ENCODE measurements at regions not wholly inside any gene's neighbourhood (a gene's known extent, or its start where the extent isn't known, plus 50 kb on each side); places are given as distances from the start of the nearest gene placed in this dataset.

GRCh38 chr13:90396266-90396665 is 951.2 kb upstream of the MIR17HG start:
- H3K4me3 ChIP-seq = no peak overlapping the region
- H3K9me3 ChIP-seq = no peaks in the 10 kb centered on the region
- ChIA-PET POLR2A (no interaction called here), CTCF (no interaction called here)
- no peaks in the 10 kb centered on the region for H3K4me1 ChIP-seq
- no peak overlapping the region for H3K4me2 ChIP-seq
- no peak for FAIRE-seq
- no peak for ATAC-seq
- no peak overlapping the region for H3K27ac ChIP-seq
- TF ChIP-seq PBX3 (IDR thresholded peaks at IDR 0.05) (no peak), CTCF (IDR thresholded peaks at IDR 0.05) (no peak), CHD4 (IDR thresholded peaks at IDR 0.05; ENCODE audit: borderline replicate concordance) (no peak), FOSB (CRISPR knock-in tag; IDR thresholded peaks at IDR 0.05) (no peak), SREBF2 (IDR thresholded peaks at IDR 0.05) (no peak), ATOH8 (CRISPR knock-in tag; IDR thresholded peaks at IDR 0.05; ENCODE audit: low read depth) (no peak), MAX (IDR thresholded peaks at IDR 0.05) (no peak), EHF (CRISPR knock-in tag; IDR thresholded peaks at IDR 0.05) (no peak), NR3C1 (IDR thresholded peaks at IDR 0.05) (no peak), NFE2L2 (conservative IDR thresholded peaks at IDR 0.05; ENCODE audit: low read length) (no peak), JUNB (IDR thresholded peaks at IDR 0.05) (no peak), SMC3 (IDR thresholded peaks at IDR 0.05) (no peak), FOSL2 (IDR thresholded peaks at IDR 0.05) (no peak), FOSL2 (CRISPR knock-in tag; IDR thresholded peaks at IDR 0.05) (no peak), PHF8 (IDR thresholded peaks at IDR 0.05; ENCODE audit: borderline replicate concordance, low read depth) (no peak), POLR2AphosphoS2 (conservative IDR thresholded peaks at IDR 0.05; ENCODE audit: low read length) (no peak), HOXA7 (CRISPR knock-in tag; IDR thresholded peaks at IDR 0.05) (no peak), BCL3 (IDR thresholded peaks at IDR 0.05) (no peak), RARB (CRISPR knock-in tag; IDR thresholded peaks at IDR 0.05) (no peak), TFCP2L1 (CRISPR knock-in tag; IDR thresholded peaks at IDR 0.05) (no peak)
- no peak for DNase-seq (ENCODE audit: low read depth in 1 of 2, low spot score in 1 of 2)

- ATAC-seq (no peak), DNase-seq (ENCODE audit: low read depth in 1 of 2, low spot score in 1 of 2) (no peak), FAIRE-seq (no peak)
- WGBS (ENCODE audit: missing lambda C conversion rate) = 88% methylated on average over 4 of the region's 4 CpGs
- Histone ChIP-seq H3K4me1 (no peaks in the 10 kb centered on the region), H3K27ac (no peak overlapping the region), H3K4me3 (no peak overlapping the region), H3K4me2 (no peak overlapping the region), H3K9me3 (no peaks in the 10 kb centered on the region)
- POLR2A ChIA-PET = no interaction called here
- CTCF ChIA-PET = interaction anchor here (1.3 kb wide), 1 partner anchor 11 kb away, joined by 3 read pairs; no protein-coding TSS in a partner anchor
- TF ChIP-seq HOXB13 (CRISPR knock-in tag; IDR thresholded peaks at IDR 0.05; ENCODE audit: low read depth) (no peak), JUN (IDR thresholded peaks at IDR 0.05) (no peak), REST (IDR thresholded peaks at IDR 0.05) (no peak), MAZ (IDR thresholded peaks at IDR 0.05; ENCODE audit: borderline replicate concordance, low read depth, low read length) (no peak)
These were observed 950.0 kb upstream of the MIR17HG start for GRCh38 chr13:90397503-90397902.
